ENCODE measurements at regions not wholly inside any gene's neighbourhood (a gene's known extent, or its start where the extent isn't known, plus 50 kb on each side); places are given as distances from the start of the nearest gene placed in this dataset.
A peak's percentile ranks its signal among the peaks of the same experiment; 100 is the strongest.

GRCh38 chr14:51307551-51307950 is 67.5 kb downstream of the TMX1 start:
- Histone ChIP-seq H3K4me3 (no peak overlapping the region), H3K27ac (no peak overlapping the region), H3K4me1 (replicated peaks in 1 of 2) (peaks cover 11 to 12% of the 10 kb centered on the region in 2 donors)
- WGBS, 10 experiments = 33 to 100% (median 100%) methylated on average over 1 of the region's 1 CpG; no CpG with 5 or more reads in 1 of the 10 experiments
- in situ Hi-C loops (cut with MboI; ENCODE audit: low pct_unique_long_range_greater_than_20kb in 2 of 9, low sequenced_read_pairs in 9 of 9, unreplicated experiment in 9 of 9) = no loop called here
- no peak for ATAC-seq (replicated peaks in 6 of 8)

GRCh38 chr14:51308866-51309265 is 68.8 kb downstream of the TMX1 start:
- in situ Hi-C loops (cut with MboI; ENCODE audit: low pct_unique_long_range_greater_than_20kb in 2 of 9, low sequenced_read_pairs in 9 of 9, unreplicated experiment in 9 of 9) = no loop called here
- peaks cover 11 to 12% of the 10 kb centered on the region in 2 donors for H3K4me1 ChIP-seq (replicated peaks in 1 of 2)
- no peak overlapping the region for H3K4me3 ChIP-seq
- ATAC-seq (replicated peaks in 6 of 8) = peak in 1 of 8 experiments; percentile 50
- no peak overlapping the region for H3K27ac ChIP-seq

GRCh38 chr14:51310505-51310944 is 70.5 kb downstream of the TMX1 start:
- in situ Hi-C loops (cut with MboI; ENCODE audit: low pct_unique_long_range_greater_than_20kb in 2 of 9, low sequenced_read_pairs in 9 of 9, unreplicated experiment in 9 of 9) = no loop called here
- H3K27ac ChIP-seq = no peak overlapping the region
- 0 to 100% (median 83%) methylated on average over 1 of the region's 1 CpG; no CpG with 5 or more reads in 3 of the 10 experiments for WGBS, 10 experiments
- no peaks in the 10 kb centered on the region for H3K4me1 ChIP-seq (replicated peaks in 1 of 2)
- peak in 2 of 8 experiments; percentile 28 to 51 for ATAC-seq (replicated peaks in 6 of 8)
- H3K4me3 ChIP-seq = no peak overlapping the region

- no peak for ATAC-seq (replicated peaks in 6 of 8)
- in situ Hi-C loops (cut with MboI; ENCODE audit: low pct_unique_long_range_greater_than_20kb in 2 of 9, low sequenced_read_pairs in 9 of 9, unreplicated experiment in 9 of 9) = no loop called here
- Histone ChIP-seq H3K4me1 (replicated peaks in 1 of 2) (peaks cover 4 to 9% of the 10 kb centered on the region in 2 donors), H3K4me3 (no peak overlapping the region), H3K27ac (no peak overlapping the region)
- 52 to 96% (median 90%) methylated on average over 2 to 4 of the region's 4 CpGs for WGBS, 10 experiments
Observed at GRCh38 chr14:51314321-51315015, 74.4 kb downstream of the TMX1 start.

- in situ Hi-C loops (cut with MboI; ENCODE audit: low pct_unique_long_range_greater_than_20kb in 2 of 9, low sequenced_read_pairs in 9 of 9, unreplicated experiment in 9 of 9) = no loop called here
- peaks cover 4 to 11% of the 10 kb centered on the region in 2 donors for H3K4me1 ChIP-seq (replicated peaks in 1 of 2)
- peak in 1 of 8 experiments; percentile 42 for ATAC-seq (replicated peaks in 6 of 8)
- no peak overlapping the region for H3K27ac ChIP-seq
- H3K4me3 ChIP-seq = no peak overlapping the region
- 58 to 100% (median 83%) methylated on average over 1 to 2 of the region's 2 CpGs for WGBS, 10 experiments
Observed at GRCh38 chr14:51317373-51317772, 77.3 kb downstream of the TMX1 start.

GRCh38 chr14:51318813-51319597 is 79.0 kb downstream of the TMX1 start:
- Histone ChIP-seq H3K4me3 (no peak overlapping the region), H3K4me1 (replicated peaks in 1 of 2) (peaks cover 4 to 11% of the 10 kb centered on the region in 2 donors), H3K27ac (no peak overlapping the region)
- in situ Hi-C loops (cut with MboI; ENCODE audit: low pct_unique_long_range_greater_than_20kb in 2 of 9, low sequenced_read_pairs in 9 of 9, unreplicated experiment in 9 of 9) = no loop called here
- WGBS, 10 experiments = 8 to 88% (median 40%) methylated on average over 1 to 6 of the region's 6 CpGs; no CpG with 5 or more reads in 1 of the 10 experiments
- peak in 5 of 8 experiments; percentile 26 to 79 (median 36) for ATAC-seq (replicated peaks in 6 of 8)

GRCh38 chr14:51321036-51321435 is 81.0 kb downstream of the TMX1 start:
- 88 to 100% (median 100%) methylated on average over 1 to 3 of the region's 3 CpGs; no CpG with 5 or more reads in 1 of the 10 experiments for WGBS, 10 experiments
- ATAC-seq (replicated peaks in 6 of 8) = no peak
- in situ Hi-C loops (cut with MboI; ENCODE audit: low pct_unique_long_range_greater_than_20kb in 2 of 9, low sequenced_read_pairs in 9 of 9, unreplicated experiment in 9 of 9) = no loop called here

GRCh38 chr14:51323492-51323891 is 83.4 kb downstream of the TMX1 start:
- in situ Hi-C loops (cut with MboI; ENCODE audit: low pct_unique_long_range_greater_than_20kb in 2 of 9, low sequenced_read_pairs in 9 of 9, unreplicated experiment in 9 of 9) = no loop called here
- H3K4me1 ChIP-seq (replicated peaks in 1 of 2) = peaks cover 4 to 15% of the 10 kb centered on the region in 2 donors
- 33 to 100% (median 80%) methylated on average over 1 to 3 of the region's 3 CpGs; no CpG with 5 or more reads in 1 of the 10 experiments for WGBS, 10 experiments
- H3K27ac ChIP-seq = no peak overlapping the region
- H3K4me3 ChIP-seq = no peak overlapping the region
- no peak for ATAC-seq (replicated peaks in 6 of 8)

More at GRCh38 chr14:51321036-51321435, 81.0 kb downstream of the TMX1 start:
- H3K27ac ChIP-seq = no peak overlapping the region
- peaks cover 4 to 11% of the 10 kb centered on the region in 2 donors for H3K4me1 ChIP-seq (replicated peaks in 1 of 2)
- no peak overlapping the region for H3K4me3 ChIP-seq

- in situ Hi-C loops (cut with MboI; ENCODE audit: low pct_unique_long_range_greater_than_20kb in 2 of 9, low sequenced_read_pairs in 9 of 9, unreplicated experiment in 9 of 9) = no loop called here
- Histone ChIP-seq H3K27ac (no peak overlapping the region), H3K4me3 (no peak overlapping the region), H3K4me1 (replicated peaks in 1 of 2) (peaks cover 0 to 5% of the 10 kb centered on the region in 2 donors)
- ATAC-seq (replicated peaks in 6 of 8) = no peak
- WGBS, 10 experiments = 0 to 100% (median 100%) methylated on average over 1 of the region's 1 CpG; no CpG with 5 or more reads in 3 of the 10 experiments
Observed at GRCh38 chr14:51327376-51327775, 87.3 kb downstream of the TMX1 start.

- WGBS, 10 experiments = 8 to 64% (median 33%) methylated on average over 1 to 5 of the region's 5 CpGs; no CpG with 5 or more reads in 1 of the 10 experiments
- Histone ChIP-seq H3K27ac (no peak overlapping the region), H3K4me3 (no peak overlapping the region), H3K4me1 (replicated peaks in 1 of 2) (peaks cover 0 to 5% of the 10 kb centered on the region in 2 donors)
- peak in 7 of 8 experiments; percentile 40 to 76 (median 69) for ATAC-seq (replicated peaks in 6 of 8)
- in situ Hi-C loops (cut with MboI; ENCODE audit: low pct_unique_long_range_greater_than_20kb in 2 of 9, low sequenced_read_pairs in 9 of 9, unreplicated experiment in 9 of 9) = no loop called here
Observed at GRCh38 chr14:51328064-51328771, 88.2 kb downstream of the TMX1 start.

- 0 to 95% (median 60%) methylated on average over 1 to 5 of the region's 6 CpGs for WGBS, 10 experiments
- no peak overlapping the region for H3K4me3 ChIP-seq
- ATAC-seq (replicated peaks in 6 of 8) = peak in 2 of 8 experiments; percentile 11 to 25
- H3K4me1 ChIP-seq (replicated peaks in 1 of 2) = peaks cover 0 to 5% of the 10 kb centered on the region in 2 donors
- H3K27ac ChIP-seq = no peak overlapping the region
- in situ Hi-C loops (cut with MboI; ENCODE audit: low pct_unique_long_range_greater_than_20kb in 2 of 9, low sequenced_read_pairs in 9 of 9, unreplicated experiment in 9 of 9) = no loop called here
Observed at GRCh38 chr14:51328772-51329353, 88.8 kb downstream of the TMX1 start.

- H3K4me1 ChIP-seq (replicated peaks in 1 of 2) = peaks cover 0 to 5% of the 10 kb centered on the region in 2 donors
- in situ Hi-C loops (cut with MboI; ENCODE audit: low pct_unique_long_range_greater_than_20kb in 2 of 9, low sequenced_read_pairs in 9 of 9, unreplicated experiment in 9 of 9) = no loop called here
- no peak overlapping the region for H3K4me3 ChIP-seq
- ATAC-seq (replicated peaks in 6 of 8) = peak in 3 of 8 experiments; percentile 20 to 46 (median 39)
- H3K27ac ChIP-seq = no peak overlapping the region
- WGBS, 10 experiments = 0 to 94% (median 82%) methylated on average over 1 to 8 of the region's 8 CpGs
Observed at GRCh38 chr14:51331486-51332367, 91.7 kb downstream of the TMX1 start.
